Transverse colon (tissue), 4 donors: ENCODE measurements at regions not wholly inside any gene's neighbourhood (a gene's known extent, or its start where the extent isn't known, plus 50 kb on each side); places are given as distances from the start of the nearest gene placed in this dataset.
A peak's percentile ranks its signal among the peaks of the same experiment; 100 is the strongest.

ENCODE experiments used
- DNase-seq: peaks from one replicate; pipeline ENCODE4 v3.0.0-alpha.2; 2019
- H3K27ac ChIP-seq, 4 donors: fragments of 200-600 bp; sonication (generic); 2 replicates each; pipeline ENCODE4 v1.5.1; 2016 to 2018; ENCODE audit warnings: inconsistent platforms in 4 of 4
- H3K27me3 ChIP-seq: fragments of 200-600 bp; sonication (generic); 2 replicates; pipeline ENCODE4 v1.5.1; 2017; ENCODE audit warnings: inconsistent platforms
- H3K36me3 ChIP-seq, 4 donors: fragments of 200-600 bp; sonication (generic); 2 replicates each; pipeline ENCODE4 v1.5.1; 2017 to 2019; ENCODE audit warnings: inconsistent platforms in 4 of 4
- H3K4me1 ChIP-seq, 4 donors: fragments of 200-600 bp; sonication (generic); 2 replicates each; pipeline ENCODE4 v1.5.1; 2017 to 2020; ENCODE audit warnings: inconsistent platforms in 4 of 4
- H3K4me3 ChIP-seq, 4 donors: fragments of 200-600 bp; sonication (generic); 1 replicate in 1 of 4; 2 replicates in 3 of 4; pipeline versions ENCODE4 v1.5.1 to v1.6.1; 2017 to 2019; ENCODE audit warnings: inconsistent platforms in 4 of 4
- H3K9me3 ChIP-seq, 2 donors: fragments of 200-600 bp; sonication (generic); 2 replicates each; pipeline ENCODE4 v1.5.1; 2017 to 2019; ENCODE audit warnings: inconsistent platforms in 2 of 2
- CTCF ChIP-seq, 5 experiments: fragments of 200-600 bp in 3 of 5; fragments of 450-650 bp in 2 of 5; sonication (generic) in 3 of 5; IDR thresholded peaks; 1 replicate in 2 of 5; 2 replicates in 3 of 5; pipeline ENCODE4 v1.5.1; 2016 to 2017; ENCODE audit warnings: antibody characterized with exemption in 5 of 5, inconsistent platforms in 3 of 5, mild to moderate bottlenecking in 2 of 5, moderate library complexity in 1 of 5
- EP300 ChIP-seq: sonication (generic); formaldehyde crosslinking; IDR thresholded peaks from one replicate; pipeline ENCODE4 v1.6.1; 2017; ENCODE audit warnings: antibody characterized with exemption, low read depth
- POLR2A ChIP-seq: fragments of 450-650 bp; IDR thresholded peaks from one replicate; pipeline ENCODE4 v1.6.1; 2016; ENCODE audit warnings: antibody characterized with exemption, mild to moderate bottlenecking, moderate library complexity
- POLR2AphosphoS5 ChIP-seq, 3 donors: sonication (generic); formaldehyde crosslinking; IDR thresholded peaks; one replicate each; pipeline ENCODE4 v1.6.1; 2016; ENCODE audit warnings: antibody characterized with exemption in 3 of 3
- WGBS, 2 donors: methylation state at CpG; one replicate each; pipeline ENCODE4 v1.1.5; 2018; ENCODE audit warnings: low coverage in 1 of 2; 5-methylcytosine and 5-hydroxymethylcytosine counted together
- in situ Hi-C, 4 donors: fragments of 200-750 bp; cut with MboI; loops; one replicate each; pipeline versions ENCODE4 v1.15.0 to v1.15.1; 2017; ENCODE audit warnings: low sequenced_read_pairs in 3 of 4, low pct_ligation_motif_present in 1 of 4, low pct_unique_long_range_greater_than_20kb in 1 of 4
- intact Hi-C: fragments of 100-400 bp; cut with DNase I; formaldehyde crosslinking; loops from one replicate; pipeline ENCODE4 v1.15.1; 2023; ENCODE audit warnings: low total_unique reads

GRCh38 chr4:3389233-3390215 lies 52.2 kb upstream of the HGFAC start:
- no peaks in the 10 kb centered on the region for H3K9me3 ChIP-seq
- H3K27me3 ChIP-seq, result no peaks in the 10 kb centered on the region
- in situ Hi-C loops, result no loop called here
- peak overlapping the region in 2 of 4 donors; percentile 0 to 25 for H3K4me3 ChIP-seq
- H3K4me1 ChIP-seq, result peaks cover 0 to 32% (median 16%) of the 10 kb centered on the region in 4 donors
- intact Hi-C loops, result no loop called here
- H3K27ac ChIP-seq, result peak overlapping the region; percentile 72 to 77 (median 74)
- TF ChIP-seq EP300 (no peak), CTCF (IDR thresholded peaks at IDR 0.05) (no peak), POLR2A (no peak), POLR2AphosphoS5 (IDR thresholded peaks at IDR 0.05) (no peak)
- DNase-seq, result no peak
- WGBS, 2 donors, result 48 to 86% methylated on average over 3 to 32 of the region's 32 CpGs
- no peaks in the 10 kb centered on the region for H3K36me3 ChIP-seq

DNA sequence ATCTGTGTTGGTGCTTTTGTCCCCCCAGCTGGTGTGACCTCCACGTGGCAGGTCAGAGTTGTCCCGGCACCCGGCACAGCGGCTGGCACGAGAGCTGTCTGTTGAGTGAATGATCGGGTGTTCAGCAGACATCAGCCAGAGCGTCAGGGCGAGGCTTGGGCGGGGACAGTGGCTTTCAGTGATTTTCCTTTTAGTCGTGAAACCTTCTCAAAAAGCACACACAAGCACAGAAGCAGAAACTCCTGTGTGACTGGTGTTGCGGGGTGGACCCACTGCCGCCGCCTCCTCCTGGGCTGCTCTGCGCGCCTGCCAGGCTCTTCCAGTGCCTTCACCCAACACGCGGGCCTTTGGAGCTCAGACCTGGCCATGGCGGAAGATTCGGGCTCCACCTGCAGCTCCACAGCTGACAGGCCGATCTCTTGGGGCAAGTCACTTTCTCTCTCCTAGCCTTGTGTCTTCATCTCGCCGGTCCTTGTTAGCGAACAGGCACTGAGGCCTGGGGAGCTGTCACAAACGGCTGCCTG lies 51.4 kb upstream of the HGFAC start:
- intact Hi-C loops, result no loop called here

DNA sequence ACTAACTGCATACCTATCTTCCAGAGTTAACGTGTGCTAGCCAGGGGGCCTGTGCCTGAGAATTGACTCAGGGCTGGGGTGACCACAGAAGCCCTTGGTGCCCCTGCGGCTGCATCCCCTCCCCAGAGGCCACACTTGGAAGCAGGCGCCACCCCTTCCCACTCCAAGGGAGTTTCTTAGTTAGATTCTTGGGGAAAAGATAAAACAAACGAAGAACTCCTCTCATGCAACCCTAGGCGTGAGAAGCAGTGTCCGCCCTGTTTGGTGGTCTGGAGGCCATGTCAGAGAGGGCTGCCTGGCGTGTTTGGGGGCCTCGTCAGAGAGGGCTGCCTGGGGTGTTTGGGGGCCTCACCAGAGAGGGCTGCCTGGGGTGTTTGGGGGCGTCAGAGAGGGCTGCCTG lies 50.3 kb upstream of the HGFAC start:
- Histone ChIP-seq H3K36me3 (no peaks in the 10 kb centered on the region), H3K27ac (no peak overlapping the region), H3K27me3 (no peaks in the 10 kb centered on the region), H3K4me3 (no peak overlapping the region), H3K4me1 (peaks cover 0 to 23% (median 16%) of the 10 kb centered on the region in 4 donors), H3K9me3 (no peaks in the 10 kb centered on the region)
- DNase-seq, result no peak
- WGBS, 2 donors, result 93 to 100% methylated on average over 1 to 9 of the region's 9 CpGs
- intact Hi-C loops (no loop called here), in situ Hi-C loops (no loop called here)
- TF ChIP-seq POLR2AphosphoS5 (IDR thresholded peaks at IDR 0.05) (no peak), CTCF (IDR thresholded peaks at IDR 0.05) (no peak), EP300 (no peak), POLR2A (no peak)

More for the DNA sequence above, 51.4 kb upstream of the HGFAC start:
- H3K9me3 ChIP-seq, result no peaks in the 10 kb centered on the region
- in situ Hi-C loops, result no loop called here
- H3K27ac ChIP-seq, result no peak overlapping the region
- H3K4me3 ChIP-seq, result no peak overlapping the region
- no peaks in the 10 kb centered on the region for H3K27me3 ChIP-seq
- peaks cover 0 to 26% (median 16%) of the 10 kb centered on the region in 4 donors for H3K4me1 ChIP-seq
- H3K36me3 ChIP-seq, result no peaks in the 10 kb centered on the region
- TF ChIP-seq POLR2A (no peak), EP300 (no peak), POLR2AphosphoS5 (IDR thresholded peaks at IDR 0.05) (no peak), CTCF (IDR thresholded peaks at IDR 0.05) (no peak)
- WGBS, 2 donors, result 88 to 100% methylated on average over 2 to 24 of the region's 24 CpGs
- DNase-seq, result no peak
